ENCODE measurements at regions not wholly inside any gene's neighbourhood (a gene's known extent, or its start where the extent isn't known, plus 50 kb on each side); places are given as distances from the start of the nearest gene placed in this dataset.

DNA sequence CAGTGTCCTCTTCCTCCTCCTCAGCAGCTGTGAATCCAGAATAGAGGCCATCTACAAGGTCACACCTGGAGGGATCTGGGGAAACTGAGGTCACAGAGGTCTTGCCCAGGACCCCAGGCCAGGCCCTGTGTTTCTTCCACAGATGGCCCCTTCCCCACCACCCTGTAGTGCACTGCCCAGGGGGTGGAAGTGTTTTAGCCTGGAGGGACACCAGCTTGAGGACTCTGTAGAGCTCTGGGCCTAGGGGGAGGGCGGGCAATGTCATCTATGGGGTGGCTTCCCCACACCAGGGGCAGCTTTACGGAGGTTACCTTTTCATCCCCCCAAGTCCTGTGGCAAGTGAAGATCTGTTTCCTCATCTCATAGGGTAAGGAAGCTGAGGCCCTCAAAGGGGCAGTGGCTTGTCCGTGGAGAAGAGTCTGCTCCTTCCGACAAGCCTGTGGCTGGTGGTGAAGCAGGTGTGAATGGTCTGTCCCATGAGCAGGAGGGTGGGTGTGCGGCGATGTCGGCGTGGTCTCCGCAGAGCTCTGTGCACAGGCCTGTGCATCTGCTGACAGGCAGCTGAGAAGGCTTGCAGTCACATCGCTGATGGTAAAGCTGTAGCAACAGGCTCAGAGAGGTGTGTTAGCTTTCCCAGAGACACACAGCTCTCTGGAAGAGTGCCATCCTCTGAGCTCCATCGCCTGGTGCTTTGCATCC is 74.1 kb upstream of the WNT7B start:
- no peak overlapping the region for H3K4me3 ChIP-seq (ENCODE audit: low read length)
- TF ChIP-seq, protein P1, sequence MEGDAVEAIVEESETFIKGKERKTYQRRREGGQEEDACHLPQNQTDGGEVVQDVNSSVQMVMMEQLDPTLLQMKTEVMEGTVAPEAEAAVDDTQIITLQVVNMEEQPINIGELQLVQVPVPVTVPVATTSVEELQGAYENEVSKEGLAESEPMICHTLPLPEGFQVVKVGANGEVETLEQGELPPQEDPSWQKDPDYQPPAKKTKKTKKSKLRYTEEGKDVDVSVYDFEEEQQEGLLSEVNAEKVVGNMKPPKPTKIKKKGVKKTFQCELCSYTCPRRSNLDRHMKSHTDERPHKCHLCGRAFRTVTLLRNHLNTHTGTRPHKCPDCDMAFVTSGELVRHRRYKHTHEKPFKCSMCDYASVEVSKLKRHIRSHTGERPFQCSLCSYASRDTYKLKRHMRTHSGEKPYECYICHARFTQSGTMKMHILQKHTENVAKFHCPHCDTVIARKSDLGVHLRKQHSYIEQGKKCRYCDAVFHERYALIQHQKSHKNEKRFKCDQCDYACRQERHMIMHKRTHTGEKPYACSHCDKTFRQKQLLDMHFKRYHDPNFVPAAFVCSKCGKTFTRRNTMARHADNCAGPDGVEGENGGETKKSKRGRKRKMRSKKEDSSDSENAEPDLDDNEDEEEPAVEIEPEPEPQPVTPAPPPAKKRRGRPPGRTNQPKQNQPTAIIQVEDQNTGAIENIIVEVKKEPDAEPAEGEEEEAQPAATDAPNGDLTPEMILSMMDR (IDR thresholded peaks at IDR 0.05; ENCODE audit: insufficient read depth, low read depth, low read length, missing control alignments), result no peak
- no peak for DNase-seq (ENCODE audit: low read depth)

DNA sequence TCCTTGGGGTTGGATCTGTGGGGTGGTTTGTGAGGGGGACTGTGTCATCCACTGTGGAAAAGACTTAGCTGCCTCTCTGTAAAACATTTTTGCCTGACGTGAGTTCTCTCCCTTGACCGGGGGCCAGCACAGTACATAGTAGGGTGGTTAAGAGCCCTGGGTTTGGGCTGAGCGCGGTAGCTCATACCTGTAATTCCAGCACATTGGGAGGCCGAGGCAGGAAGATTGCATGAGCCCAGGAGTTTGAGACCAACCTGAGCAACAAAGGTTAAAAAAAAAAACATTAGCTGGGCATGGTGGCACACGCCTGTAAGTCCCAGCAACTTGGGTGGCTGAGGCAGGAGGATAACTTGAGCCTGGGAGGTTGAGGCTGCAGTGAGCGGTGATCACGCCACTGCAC is 74.7 kb upstream of the WNT7B start:
- H3K4me3 ChIP-seq (ENCODE audit: low read length), result no peak overlapping the region
- TF ChIP-seq, protein P1 (IDR thresholded peaks at IDR 0.05; ENCODE audit: insufficient read depth, low read depth, low read length, missing control alignments), result no peak
- DNase-seq (ENCODE audit: low read depth), result no peak

DNA sequence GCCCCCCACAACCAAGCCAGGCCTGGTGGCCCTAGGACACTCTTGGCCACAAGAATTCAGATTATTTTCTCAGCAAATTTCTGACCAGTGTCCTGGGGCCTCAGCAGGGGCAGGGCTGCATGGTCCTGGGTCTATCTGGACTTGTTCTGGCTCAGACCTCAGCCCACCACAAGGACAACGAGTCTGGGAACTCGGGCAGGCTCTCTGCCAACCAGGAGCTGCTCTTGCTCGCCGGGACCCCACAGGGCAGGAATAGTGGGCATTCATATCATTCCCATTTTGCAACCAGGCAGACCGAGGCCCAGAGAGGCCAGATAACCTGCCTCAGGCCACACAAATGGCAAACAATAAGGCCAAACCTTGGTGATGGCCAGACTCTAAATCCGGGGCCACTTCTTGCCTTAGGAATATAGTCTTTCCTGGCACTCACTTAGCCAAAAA is 75.4 kb upstream of the WNT7B start:
- no peak for DNase-seq (ENCODE audit: low read depth)
- TF ChIP-seq, protein P1 (IDR thresholded peaks at IDR 0.05; ENCODE audit: insufficient read depth, low read depth, low read length, missing control alignments), result no peak
- peak overlapping the region; percentile 68 for H3K4me3 ChIP-seq (ENCODE audit: low read length)

DNA sequence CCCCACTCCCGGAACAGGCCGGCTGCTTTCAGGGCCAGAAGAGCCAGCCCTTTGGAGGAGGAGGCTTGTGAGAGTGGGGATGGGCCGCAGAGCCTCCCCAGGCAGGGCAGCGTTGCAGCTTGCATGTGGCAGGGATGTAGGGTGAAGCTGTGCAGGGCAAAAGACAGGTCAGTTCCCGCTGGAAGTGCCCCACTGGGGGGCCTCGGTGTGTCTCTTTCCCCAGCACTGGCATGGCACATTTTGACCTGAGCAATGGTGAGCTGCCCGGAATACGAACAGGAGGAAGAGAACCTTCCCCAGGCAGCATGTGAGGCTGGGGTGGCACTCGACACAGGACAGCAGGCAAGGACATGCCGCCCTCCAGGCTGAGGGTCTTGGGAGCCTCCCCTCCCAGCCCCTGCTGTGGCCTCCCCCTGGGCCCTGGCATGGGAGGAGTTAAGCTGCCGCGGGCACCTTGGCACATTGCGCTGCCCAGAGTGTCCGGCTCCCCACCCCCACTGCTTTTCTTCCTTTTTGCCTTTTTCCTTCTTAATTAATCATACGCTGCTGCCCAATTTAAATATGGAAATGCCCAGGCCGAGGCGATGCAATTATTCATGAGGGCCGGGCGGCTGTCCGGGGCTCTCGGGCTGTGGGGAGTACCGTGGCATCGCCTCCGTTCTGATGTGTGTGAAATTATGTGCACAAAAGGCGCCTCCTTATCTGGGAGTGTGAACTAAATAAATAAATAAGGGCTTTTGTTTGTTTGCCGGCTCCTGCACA is 76.0 kb upstream of the WNT7B start:
- peak overlapping the region; percentile 68 for H3K4me3 ChIP-seq (ENCODE audit: low read length)
- TF ChIP-seq, protein P1 (IDR thresholded peaks at IDR 0.05; ENCODE audit: insufficient read depth, low read depth, low read length, missing control alignments), result no peak
- DNase-seq (ENCODE audit: low read depth), result peak; percentile 66

DNA sequence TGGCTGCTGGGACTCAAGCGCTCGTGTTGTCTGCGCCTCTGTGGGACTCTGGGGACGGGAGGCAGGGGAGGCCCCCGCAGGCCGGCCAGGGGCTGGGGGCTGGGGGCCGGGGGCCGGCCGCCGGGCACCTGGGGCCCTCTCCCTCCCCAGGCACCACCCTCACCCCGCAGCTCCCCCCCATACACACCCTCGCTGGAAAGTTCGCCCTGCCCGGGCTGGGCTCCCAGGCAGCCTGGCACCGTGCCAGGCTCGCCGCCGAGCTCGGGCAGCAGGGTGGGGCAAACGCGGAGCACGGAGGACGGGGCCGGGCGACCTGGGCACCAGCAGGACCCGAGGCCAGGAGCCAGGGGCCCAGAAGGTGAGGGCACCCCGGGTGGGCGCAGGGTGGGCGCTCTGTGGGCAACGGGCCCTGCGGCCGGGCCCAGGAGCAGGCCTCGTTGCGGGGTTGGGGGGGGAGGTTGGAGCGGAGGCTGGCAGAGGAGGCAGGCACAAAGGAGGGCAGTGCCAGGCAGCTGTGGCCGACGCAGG is 76.7 kb upstream of the WNT7B start:
- DNase-seq (ENCODE audit: low read depth), result peak; percentile 79
- peak overlapping the region; percentile 68 for H3K4me3 ChIP-seq (ENCODE audit: low read length)
- TF ChIP-seq, protein P1 (IDR thresholded peaks at IDR 0.05; ENCODE audit: insufficient read depth, low read depth, low read length, missing control alignments), result no peak

DNA sequence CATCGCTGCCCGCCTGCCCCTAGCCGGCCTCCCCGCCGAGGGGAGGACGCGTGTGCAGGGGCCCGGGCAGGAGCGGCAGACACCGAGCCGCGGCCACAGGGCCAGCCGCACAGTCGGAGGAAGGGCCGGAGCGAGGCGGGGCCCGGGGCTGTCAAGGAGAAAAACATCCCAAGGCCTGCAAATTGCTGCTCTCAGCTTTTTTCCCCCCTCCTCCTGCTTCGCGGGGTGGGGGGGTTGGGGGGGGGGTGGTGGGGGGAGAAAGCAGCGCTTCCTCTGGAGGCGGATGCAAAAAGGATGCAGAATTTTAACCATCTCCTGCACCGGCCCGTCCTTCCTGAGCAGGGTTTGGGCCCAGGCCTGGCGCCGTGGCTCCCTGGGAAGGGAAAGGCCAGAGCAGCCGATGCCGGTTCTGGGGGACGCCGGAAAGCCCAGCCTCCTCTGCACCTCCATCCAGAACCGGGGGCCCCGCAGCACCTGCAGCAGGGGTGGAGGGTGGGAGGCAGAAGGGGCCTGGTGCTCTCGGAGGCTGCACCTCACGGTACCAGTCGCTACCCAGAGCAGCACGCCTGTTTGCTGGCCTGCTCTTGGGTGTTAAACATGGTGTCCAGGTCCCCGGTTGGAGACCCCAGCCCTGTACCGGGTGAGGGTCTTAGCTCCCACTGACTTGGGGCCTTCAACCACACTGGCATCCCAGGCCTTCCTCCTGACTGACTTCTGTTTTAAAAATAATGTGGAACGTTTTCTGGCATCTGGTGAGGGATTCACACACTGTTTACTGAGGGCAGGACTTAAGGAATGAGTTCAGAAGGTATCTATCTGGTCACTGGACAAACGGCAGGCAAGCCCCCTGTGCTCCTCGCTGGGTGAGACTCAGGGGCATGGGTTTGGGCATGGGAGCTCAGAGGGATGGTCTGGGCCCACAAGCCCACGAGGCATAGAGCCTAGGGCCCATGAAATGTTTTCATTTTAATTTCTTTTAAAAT is 77.4 kb upstream of the WNT7B start:
- H3K4me3 ChIP-seq (ENCODE audit: low read length), result peak overlapping the region; percentile 68
- TF ChIP-seq, protein P1 (IDR thresholded peaks at IDR 0.05; ENCODE audit: insufficient read depth, low read depth, low read length, missing control alignments), result no peak
- DNase-seq (ENCODE audit: low read depth), result peak; percentile 54
